SK-N-MC (cell line): ENCODE measurements at regions not wholly inside any gene's neighbourhood (a gene's known extent, or its start where the extent isn't known, plus 50 kb on each side); places are given as distances from the start of the nearest gene placed in this dataset.
"Not testable (repeated sequence)": the region's sequence is repeated elsewhere in the genome, so short reads cannot be mapped to it uniquely, and the experiment has no call there.

Source experiments
- DNase-seq: peaks from one replicate; pipeline ENCODE4 v3.0.0-alpha.2; 2011; ENCODE audit warnings: low read depth, low spot score
- H3K27ac ChIP-seq: fragments of 200-600 bp; sonication (generic); 2 replicates; pipeline ENCODE4 v1.5.1; 2016; ENCODE audit warnings: mixed run types
- H3K36me3 ChIP-seq: fragments of 200-600 bp; sonication (generic); 2 replicates; pipeline ENCODE4 v1.6.1; 2017; ENCODE audit warnings: antibody characterized with exemption, low read length, mixed read lengths; ENCODE audit not compliant: insufficient read depth
- H3K4me3 ChIP-seq: fragments of 200-600 bp; sonication (generic); 2 replicates; pipeline ENCODE4 v1.5.1; 2016
- H3K9ac ChIP-seq: fragments of 200-600 bp; sonication (generic); 2 replicates; pipeline ENCODE4 v1.8.0; 2017; ENCODE audit warnings: mixed run types, mixed read lengths; ENCODE audit not compliant: insufficient read length
- H3K9me3 ChIP-seq: fragments of 200-600 bp; sonication (generic); 2 replicates; pipeline ENCODE4 v1.6.1; 2017; ENCODE audit warnings: low read depth, mild to moderate bottlenecking, antibody characterized with exemption, low read length, moderate library complexity, mixed read lengths
- EZH2 ChIP-seq: fragments of 200-600 bp; sonication (generic); IDR thresholded peaks from one replicate; pipeline ENCODE4 v1.6.1; 2017; ENCODE audit warnings: antibody characterized with exemption
- FOXP2 ChIP-seq: optimal IDR thresholded peaks from 2 replicates; pipeline ENCODE3; 2011; ENCODE audit warnings: mild to moderate bottlenecking, moderate library complexity; ENCODE audit not compliant: insufficient read depth; ENCODE audit errors: extremely low read length, control extremely low read depth
- POLR2AphosphoS5 ChIP-seq: IDR thresholded peaks from 2 replicates; pipeline ENCODE4 v1.6.1; 2012; ENCODE audit warnings: mild to moderate bottlenecking, low read depth, low read length, borderline replicate concordance

- Histone ChIP-seq H3K9me3 (peaks cover 3% of the 10 kb centered on the region; the same call in 1 of the 2 replicates), H3K36me3 (no peaks in the 10 kb centered on the region), H3K27ac (peak overlapping the region; percentile 20; the same call in 1 of the 2 replicates), H3K4me3 (no peak overlapping the region), H3K9ac (no peak overlapping the region)
- peak; percentile 72 for DNase-seq
- TF ChIP-seq FOXP2 (no peak), EZH2 (no peak), POLR2AphosphoS5 (no peak)
Measured at GRCh38 chr2:35580956-35581355, 774.6 kb upstream of the CRIM1 start.

GRCh38 chr2:35568574-35568973 lies 787.0 kb upstream of the CRIM1 start:
- not testable (repeated sequence) for H3K27ac ChIP-seq, H3K9ac ChIP-seq, DNase-seq, H3K36me3 ChIP-seq, H3K9me3 ChIP-seq, H3K4me3 ChIP-seq

GRCh38 chr2:35562488-35562887 lies 793.1 kb upstream of the CRIM1 start:
- no peaks in the 10 kb centered on the region for H3K36me3 ChIP-seq
- no peak overlapping the region for H3K9ac ChIP-seq
- TF ChIP-seq POLR2AphosphoS5: no peak
- TF ChIP-seq FOXP2: no peak
- TF ChIP-seq EZH2: no peak

GRCh38 chr2:35548171-35548570 lies 807.4 kb upstream of the CRIM1 start:
- Histone ChIP-seq H3K36me3 (no peaks in the 10 kb centered on the region), H3K27ac (no peak overlapping the region), H3K9me3 (no peaks in the 10 kb centered on the region), H3K4me3 (no peak overlapping the region), H3K9ac (no peak overlapping the region)
- TF ChIP-seq FOXP2: no peak
- no peak for TF ChIP-seq POLR2AphosphoS5
- no peak for TF ChIP-seq EZH2
- no peak for DNase-seq

More at GRCh38 chr2:35562488-35562887, 793.1 kb upstream of the CRIM1 start:
- H3K4me3 ChIP-seq: no peak overlapping the region
- no peaks in the 10 kb centered on the region for H3K9me3 ChIP-seq
- no peak overlapping the region for H3K27ac ChIP-seq
- DNase-seq: no peak

- Histone ChIP-seq H3K27ac (no peak overlapping the region), H3K9ac (no peak overlapping the region), H3K9me3 (no peaks in the 10 kb centered on the region), H3K36me3 (no peaks in the 10 kb centered on the region), H3K4me3 (no peak overlapping the region)
- DNase-seq: no peak
- TF ChIP-seq EZH2: no peak
- no peak for TF ChIP-seq POLR2AphosphoS5
- no peak for TF ChIP-seq FOXP2
Measured at GRCh38 chr2:35545301-35545700, 810.3 kb upstream of the CRIM1 start.

- Histone ChIP-seq H3K9ac (no peak overlapping the region), H3K4me3 (no peak overlapping the region), H3K36me3 (no peaks in the 10 kb centered on the region), H3K27ac (no peak overlapping the region), H3K9me3 (no peaks in the 10 kb centered on the region)
- DNase-seq: no peak
- TF ChIP-seq FOXP2 (no peak), POLR2AphosphoS5 (no peak), EZH2 (no peak)
Measured at GRCh38 chr2:35538796-35539195, 816.8 kb upstream of the CRIM1 start.

GRCh38 chr2:35530615-35531135 lies 824.9 kb upstream of the CRIM1 start:
- Histone ChIP-seq H3K9ac (no peak overlapping the region), H3K27ac (no peak overlapping the region), H3K9me3 (no peaks in the 10 kb centered on the region), H3K36me3 (no peaks in the 10 kb centered on the region), H3K4me3 (no peak overlapping the region)
- no peak for DNase-seq
- TF ChIP-seq POLR2AphosphoS5: no peak
- TF ChIP-seq EZH2: no peak
- no peak for TF ChIP-seq FOXP2

- H3K9me3 ChIP-seq: no peaks in the 10 kb centered on the region
- H3K36me3 ChIP-seq: no peaks in the 10 kb centered on the region
- H3K27ac ChIP-seq: no peak overlapping the region
- no peak for TF ChIP-seq FOXP2
- H3K9ac ChIP-seq: no peak overlapping the region
- H3K4me3 ChIP-seq: no peak overlapping the region
- no peak for DNase-seq
Measured at GRCh38 chr2:35526741-35527140, 828.8 kb upstream of the CRIM1 start.

GRCh38 chr2:35522450-35522849 lies 833.1 kb upstream of the CRIM1 start:
- no peaks in the 10 kb centered on the region for H3K9me3 ChIP-seq
- H3K36me3 ChIP-seq: no peaks in the 10 kb centered on the region
- no peak for TF ChIP-seq POLR2AphosphoS5
- no peak for TF ChIP-seq FOXP2
- TF ChIP-seq EZH2: no peak
- no peak overlapping the region for H3K27ac ChIP-seq
- DNase-seq: no peak
- H3K9ac ChIP-seq: no peak overlapping the region
- no peak overlapping the region for H3K4me3 ChIP-seq
